Mucosa of descending colon (tissue), 3 donors: ENCODE measurements at regions not wholly inside any gene's neighbourhood (a gene's known extent, or its start where the extent isn't known, plus 50 kb on each side); places are given as distances from the start of the nearest gene placed in this dataset.

ENCODE experiments used
- ATAC-seq: fragments of 200-7000 bp; cut with Tn5 transposase; one replicate; pipeline ENCODE4 v1.9.1; 2020; ENCODE audit warnings: mild to moderate bottlenecking, moderate library complexity
- DNase-seq, 3 donors: peaks; one replicate each; pipeline ENCODE4 v3.0.0-alpha.2; 2020
- H3K36me3 ChIP-seq: fragments of 200-600 bp; one replicate; pipeline ENCODE4 v1.8.0; 2021; ENCODE audit warnings: low read depth, mild to moderate bottlenecking
- H3K4me1 ChIP-seq: fragments of 200-600 bp; one replicate; pipeline ENCODE4 v1.8.0; 2021; ENCODE audit warnings: low read depth, mild to moderate bottlenecking
- H3K4me3 ChIP-seq: fragments of 200-600 bp; one replicate; pipeline ENCODE4 v1.8.0; 2021; ENCODE audit warnings: mild to moderate bottlenecking
- H3K9me3 ChIP-seq: fragments of 200-600 bp; one replicate; pipeline ENCODE4 v1.8.0; 2021; ENCODE audit warnings: mild to moderate bottlenecking
- CTCF ChIP-seq: fragments of 200-600 bp; IDR thresholded peaks from one replicate; pipeline ENCODE4 v1.8.0; 2022; ENCODE audit warnings: antibody characterized with exemption, mild to moderate bottlenecking
- intact Hi-C, 2 donors: fragments of 100-400 bp; cut with DNase I in 1 of 2; cut with micrococcal nuclease in 1 of 2; formaldehyde crosslinking; loops; one replicate each; pipeline versions ENCODE4 v1.11.0 to v1.11.1; 2022; cut with DNase I, micrococcal nuclease
- donor health status: DM: no; HTN: no; CAD: no; lungs with moderate emphysema.
- donor health status: DM: no; HTN: no; CAD: no.
- donor health status: DM: no; HTN: yes; CAD: no.

DNA sequence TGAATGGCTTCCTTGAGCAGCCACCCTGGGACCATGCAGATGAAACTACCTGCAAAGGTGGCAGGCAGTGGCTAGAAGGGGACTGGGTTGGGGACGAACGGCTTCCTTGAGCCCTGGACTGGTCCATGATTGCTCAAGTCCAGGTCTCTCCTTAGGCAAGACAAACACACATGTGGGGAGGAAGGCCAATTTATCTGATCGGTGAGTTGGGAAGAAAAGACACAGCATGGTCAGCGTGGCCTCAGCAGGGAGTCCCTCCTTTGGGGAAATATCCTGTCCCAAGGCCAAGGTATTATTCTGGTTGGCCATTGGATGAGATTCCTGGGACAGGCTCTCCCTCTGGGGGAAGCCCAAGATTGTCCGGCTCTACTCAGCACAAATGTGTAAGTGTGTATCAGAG, 116.3 kb upstream of the ERG start:
- DNase-seq (no peak), ATAC-seq (no peak)
- intact Hi-C loops: no loop called here
- Histone ChIP-seq H3K36me3 (no peaks in the 10 kb centered on the region), H3K4me3 (no peak overlapping the region), H3K9me3 (no peaks in the 10 kb centered on the region), H3K4me1 (peaks cover 3% of the 10 kb centered on the region)
- TF ChIP-seq CTCF: no peak

- no peak for DNase-seq
- H3K4me1 ChIP-seq: no peaks in the 10 kb centered on the region
- intact Hi-C loops: no loop called here
- TF ChIP-seq CTCF: no peak
- no peaks in the 10 kb centered on the region for H3K9me3 ChIP-seq
- ATAC-seq: no peak
- H3K4me3 ChIP-seq: no peak overlapping the region
- no peaks in the 10 kb centered on the region for H3K36me3 ChIP-seq
Observed at GRCh38 chr21:38619480-38619879, 121.2 kb upstream of the ERG start.

GRCh38 chr21:38619992-38620479, 121.8 kb upstream of the ERG start:
- no peak for DNase-seq
- intact Hi-C loops: no loop called here
- ATAC-seq: peak; percentile 22

DNA sequence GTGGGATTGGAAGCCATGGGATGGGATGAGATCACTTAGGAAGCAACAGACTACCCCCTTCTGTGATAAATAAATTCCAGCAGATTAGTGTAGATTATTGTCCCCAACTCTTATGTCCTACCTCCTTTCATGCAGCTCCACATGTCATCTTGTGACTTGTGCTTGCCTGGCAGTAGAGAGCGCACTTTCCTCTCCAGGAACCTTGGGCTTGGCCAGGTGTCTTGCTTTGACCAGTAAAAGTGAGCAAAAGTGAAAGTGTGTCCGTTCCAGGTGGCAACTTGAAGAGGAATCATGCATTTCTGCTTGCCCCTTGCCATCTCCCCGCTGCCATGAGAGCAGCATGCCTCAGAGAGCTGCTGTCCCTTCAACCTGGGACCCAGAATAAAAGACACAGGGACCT, 122.9 kb upstream of the ERG start:
- DNase-seq: peak in 2 of 3 donors; percentile 27 to 42
- intact Hi-C loops: no loop called here

More at GRCh38 chr21:38619992-38620479, 121.8 kb upstream of the ERG start:
- no peaks in the 10 kb centered on the region for H3K4me1 ChIP-seq
- no peaks in the 10 kb centered on the region for H3K9me3 ChIP-seq
- no peak overlapping the region for H3K4me3 ChIP-seq
- no peak for TF ChIP-seq CTCF
- no peaks in the 10 kb centered on the region for H3K36me3 ChIP-seq

GRCh38 chr21:38622081-38622826, 124.0 kb upstream of the ERG start:
- Histone ChIP-seq H3K4me1 (no peaks in the 10 kb centered on the region), H3K36me3 (no peaks in the 10 kb centered on the region), H3K4me3 (no peak overlapping the region), H3K9me3 (no peaks in the 10 kb centered on the region)
- intact Hi-C loops: no loop called here
- TF ChIP-seq CTCF: no peak
- DNase-seq: no peak
- ATAC-seq: peak; percentile 7

More for the DNA sequence above, 122.9 kb upstream of the ERG start:
- ATAC-seq: peak; percentile 90
- no peak for TF ChIP-seq CTCF
- Histone ChIP-seq H3K9me3 (no peaks in the 10 kb centered on the region), H3K36me3 (no peaks in the 10 kb centered on the region), H3K4me1 (no peaks in the 10 kb centered on the region), H3K4me3 (no peak overlapping the region)
